ENCODE measurements at regions not wholly inside any gene's neighbourhood (a gene's known extent, or its start where the extent isn't known, plus 50 kb on each side); places are given as distances from the start of the nearest gene placed in this dataset.

GRCh38 chr3:64414043-64414442 lies 188.8 kb upstream of the PRICKLE2 start:
- no peaks in the 10 kb centered on the region for H4K20me1 ChIP-seq (ENCODE audit: insufficient read depth)
- H3K4me2 ChIP-seq (ENCODE audit: low read length), result no peak overlapping the region
- no peaks in the 10 kb centered on the region for H3K9me2 ChIP-seq (ENCODE audit: insufficient read depth)
- H3K27me3 ChIP-seq (ENCODE audit: insufficient read depth, low read length), result peaks cover 15% of the 10 kb centered on the region
- no peak overlapping the region for H3K4me3 ChIP-seq (replicated peaks in 1 of 2; ENCODE audit: low read depth in 1 of 2, low read length in 2 of 2)
- ChIA-PET POLR2A (no interaction called here), CTCF (no interaction called here), RAD21 (ENCODE audit: low non-redundant PET in 1 of 2, low total read pairs in 2 of 2, uncharacterized antibody in 2 of 2, unreplicated experiment in 2 of 2) (no interaction called here)
- ATAC-seq, result no peak
- intact Hi-C loops (cut with micrococcal nuclease), result no loop called here
- no TSS peak for BruUV-seq (replicated peaks)
- no peaks in the 10 kb centered on the region for H3K9me3 ChIP-seq (ENCODE audit: control insufficient read depth in 1 of 2, insufficient read depth in 1 of 2, low read depth in 1 of 2, low read length in 2 of 2)
- DNase-seq (ENCODE audit: low read depth, low spot score), result no peak
- no peak overlapping the region for H2AFZ ChIP-seq (ENCODE audit: low read depth, low read length, poor library complexity, severe bottlenecking)
- H3K4me1 ChIP-seq (ENCODE audit: control insufficient read depth in 1 of 2, insufficient read depth in 2 of 2, low read length in 2 of 2), result no peaks in the 10 kb centered on the region
- no peak overlapping the region for H3K27ac ChIP-seq (ENCODE audit: low read depth, low read length)
- no peaks in the 10 kb centered on the region for H3K36me3 ChIP-seq (ENCODE audit: control insufficient read depth in 1 of 2, insufficient read depth in 2 of 2, low read length in 2 of 2)
- TF ChIP-seq MAX (IDR thresholded peaks at IDR 0.05), result no peak
- no peaks in the 10 kb centered on the region for H3K79me2 ChIP-seq (ENCODE audit: insufficient read depth, low read length)
- H3K9ac ChIP-seq (ENCODE audit: low read length), result no peak overlapping the region

DNA sequence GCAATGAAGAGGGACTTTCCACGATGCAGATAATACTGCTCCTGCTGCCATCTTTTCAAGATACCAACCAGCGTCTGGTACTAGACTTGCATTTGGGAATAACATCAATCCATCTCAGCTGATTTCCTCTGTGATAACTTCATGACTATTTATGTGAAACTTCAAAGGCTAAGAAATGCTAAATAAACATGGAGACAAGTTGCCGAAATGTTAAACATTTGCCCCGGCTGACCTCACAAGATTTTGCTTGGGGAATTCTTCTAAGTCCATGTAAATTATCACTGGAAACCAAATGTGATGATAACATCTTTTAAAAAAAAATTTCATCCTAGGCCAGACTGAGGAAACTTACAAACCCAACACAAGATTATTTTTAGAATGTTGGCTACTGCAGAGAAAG lies 185.8 kb upstream of the PRICKLE2 start:
- Histone ChIP-seq H3K4me3 (replicated peaks in 1 of 2; ENCODE audit: low read depth in 1 of 2, low read length in 2 of 2) (no peak overlapping the region), H3K9me2 (ENCODE audit: insufficient read depth) (no peaks in the 10 kb centered on the region), H3K9me3 (ENCODE audit: control insufficient read depth in 1 of 2, insufficient read depth in 1 of 2, low read depth in 1 of 2, low read length in 2 of 2) (no peaks in the 10 kb centered on the region), H3K36me3 (ENCODE audit: control insufficient read depth in 1 of 2, insufficient read depth in 2 of 2, low read length in 2 of 2) (no peaks in the 10 kb centered on the region), H3K27me3 (ENCODE audit: insufficient read depth, low read length) (peaks cover 15% of the 10 kb centered on the region), H2AFZ (ENCODE audit: low read depth, low read length, poor library complexity, severe bottlenecking) (no peak overlapping the region), H3K27ac (ENCODE audit: low read depth, low read length) (no peak overlapping the region), H3K4me1 (ENCODE audit: control insufficient read depth in 1 of 2, insufficient read depth in 2 of 2, low read length in 2 of 2) (no peaks in the 10 kb centered on the region), H4K20me1 (ENCODE audit: insufficient read depth) (no peaks in the 10 kb centered on the region), H3K79me2 (ENCODE audit: insufficient read depth, low read length) (no peaks in the 10 kb centered on the region), H3K9ac (ENCODE audit: low read length) (no peak overlapping the region), H3K4me2 (ENCODE audit: low read length) (no peak overlapping the region)
- DNase-seq (ENCODE audit: low read depth, low spot score), result no peak
- intact Hi-C loops (cut with micrococcal nuclease), result no loop called here
- RAD21 ChIA-PET (ENCODE audit: low non-redundant PET in 1 of 2, low total read pairs in 2 of 2, uncharacterized antibody in 2 of 2, unreplicated experiment in 2 of 2), result no interaction called here
- BruUV-seq (replicated peaks), result no TSS peak
- ATAC-seq, result no peak
- POLR2A ChIA-PET, result no interaction called here
- CTCF ChIA-PET, result no interaction called here
- TF ChIP-seq FOSL1 (IDR thresholded peaks at IDR 0.05; ENCODE audit: low read depth) (no peak), SRF (IDR thresholded peaks at IDR 0.05; ENCODE audit: low read depth) (no peak), SP1 (IDR thresholded peaks at IDR 0.05; ENCODE audit: low read depth) (no peak), ZFX (IDR thresholded peaks at IDR 0.05) (no peak), CBX3 (IDR thresholded peaks at IDR 0.05; ENCODE audit: low read depth) (no peak), POLR2A (IDR thresholded peaks at IDR 0.05; ENCODE audit: borderline replicate concordance, extremely low read depth, insufficient read depth, insufficient read length) (no peak), EZH2 (IDR thresholded peaks at IDR 0.05) (no peak), YY1 (IDR thresholded peaks at IDR 0.05; ENCODE audit: extremely low read depth, insufficient replicate concordance, low read depth, low read length) (no peak), CTCF (IDR thresholded peaks at IDR 0.05 in 2 of 3, conservative IDR thresholded peaks at IDR 0.05 in 1 of 3; ENCODE audit: borderline replicate concordance in 1 of 3, insufficient read depth in 1 of 3, low read depth in 2 of 3, low read length in 2 of 3) (no peak), RAD21 (IDR thresholded peaks at IDR 0.05; ENCODE audit: low read depth) (no peak), SIN3A (IDR thresholded peaks at IDR 0.05; ENCODE audit: low read depth) (no peak)
